Loucy (cell line): ENCODE measurements at regions not wholly inside any gene's neighbourhood (a gene's known extent, or its start where the extent isn't known, plus 50 kb on each side); places are given as distances from the start of the nearest gene placed in this dataset.

ENCODE experiments used
- H2AFZ ChIP-seq: fragments of 200-600 bp; sonication (generic); 2 replicates; pipeline ENCODE4 v1.6.0; 2016; ENCODE audit warnings: antibody characterized with exemption, mild to moderate bottlenecking, low read length, moderate library complexity
- H3F3A ChIP-seq: fragments of 200-600 bp; 2 replicates; pipeline ENCODE4 v1.6.0; 2016; ENCODE audit warnings: antibody characterized with exemption, low read depth, mild to moderate bottlenecking
- H3K27me3 ChIP-seq: fragments of 200-600 bp; sonication (generic); 2 replicates; pipeline ENCODE4 v1.6.1; 2014; ENCODE audit warnings: low read length, mild to moderate bottlenecking; ENCODE audit not compliant: insufficient read depth, poor library complexity, severe bottlenecking
- H3K36me3 ChIP-seq: fragments of 200-600 bp; sonication (generic); 2 replicates; pipeline ENCODE4 v1.6.1; 2016; ENCODE audit warnings: low read length; ENCODE audit not compliant: insufficient read depth
- H3K4me1 ChIP-seq: fragments of 200-600 bp; sonication (generic); 2 replicates; pipeline ENCODE4 v1.5.1; 2014; ENCODE audit warnings: low read length, mild to moderate bottlenecking; ENCODE audit not compliant: insufficient read depth, poor library complexity, severe bottlenecking
- H3K4me2 ChIP-seq: fragments of 200-600 bp; sonication (generic); 2 replicates; pipeline ENCODE4 v1.6.0; 2014; ENCODE audit warnings: antibody characterized with exemption, low read length, low read depth, mild to moderate bottlenecking; ENCODE audit not compliant: poor library complexity, severe bottlenecking
- H3K4me3 ChIP-seq: fragments of 200-600 bp; sonication (generic); 2 replicates; pipeline ENCODE4 v1.5.1; 2014; ENCODE audit warnings: low read length, mild to moderate bottlenecking, mixed read lengths; ENCODE audit not compliant: poor library complexity, severe bottlenecking
- H3K79me2 ChIP-seq: fragments of 200-600 bp; sonication (generic); 2 replicates; pipeline ENCODE4 v1.6.1; 2014; ENCODE audit warnings: low read length; ENCODE audit not compliant: insufficient read depth
- H3K9ac ChIP-seq: fragments of 200-600 bp; sonication (generic); 2 replicates; pipeline ENCODE4 v1.6.0; 2014; ENCODE audit warnings: mild to moderate bottlenecking, low read depth, low read length, moderate library complexity; ENCODE audit not compliant: poor library complexity, severe bottlenecking
- H3K9me2 ChIP-seq: fragments of 200-600 bp; sonication (generic); replicated peaks from 2 replicates; pipeline ENCODE4 v1.6.1; 2016; ENCODE audit warnings: low read depth, low read length, mixed read lengths
- H3K9me3 ChIP-seq: fragments of 200-600 bp; sonication (generic); 2 replicates; pipeline ENCODE4 v1.6.1; 2014; ENCODE audit warnings: mild to moderate bottlenecking, antibody characterized with exemption, low read length, low read depth; ENCODE audit not compliant: insufficient read depth
- H4K20me1 ChIP-seq: fragments of 200-600 bp; sonication (generic); 2 replicates; pipeline ENCODE4 v1.6.0; 2014; ENCODE audit warnings: antibody characterized with exemption, low read length, mild to moderate bottlenecking; ENCODE audit not compliant: insufficient read depth, poor library complexity, severe bottlenecking
- EZH2phosphoT487 ChIP-seq: fragments of 200-600 bp; IDR thresholded peaks from 2 replicates; pipeline ENCODE4 v1.6.1; 2018; ENCODE audit warnings: antibody characterized with exemption, mild to moderate bottlenecking, moderate library complexity, borderline replicate concordance
- TF ChIP-seq, protein P1 (sequence below): fragments of 200-600 bp; sonication (generic); conservative IDR thresholded peaks from 2 replicates; pipeline ENCODE4 v1.5.1; 2014; ENCODE audit warnings: mild to moderate bottlenecking, antibody characterized with exemption, low read length

DNA sequence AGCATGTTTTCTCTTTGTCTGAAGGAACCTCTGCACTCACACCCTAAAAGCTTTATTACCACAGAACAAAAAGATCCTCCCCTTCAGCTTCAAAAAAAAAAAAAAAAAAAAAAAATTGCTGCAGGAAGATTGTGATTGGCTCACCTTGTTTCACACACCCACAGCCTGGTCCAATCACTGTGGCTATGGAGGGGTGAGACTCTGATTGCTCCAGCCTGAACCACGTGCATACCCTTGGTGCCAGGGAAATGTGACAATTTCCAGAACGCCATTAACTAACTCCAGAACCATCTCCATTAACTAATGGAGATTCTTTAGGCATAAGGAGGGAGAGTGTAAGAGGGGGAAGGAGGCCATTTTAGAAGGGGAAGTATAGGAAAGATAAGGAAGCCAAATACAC, 106.5 kb upstream of the CRBN start:
- H3K9me3 ChIP-seq: no peaks in the 10 kb centered on the region
- no peak overlapping the region for H3K4me3 ChIP-seq
- H4K20me1 ChIP-seq: no peaks in the 10 kb centered on the region
- H2AFZ ChIP-seq: no peak overlapping the region
- H3K27me3 ChIP-seq: no peaks in the 10 kb centered on the region
- H3K79me2 ChIP-seq: no peaks in the 10 kb centered on the region
- H3K4me2 ChIP-seq: no peak overlapping the region
- no peaks in the 10 kb centered on the region for H3K36me3 ChIP-seq
- H3K9me2 ChIP-seq: no peaks in the 10 kb centered on the region
- peaks cover 26% of the 10 kb centered on the region for H3K4me1 ChIP-seq
- no peak for TF ChIP-seq EZH2phosphoT487
- TF ChIP-seq, protein P1, sequence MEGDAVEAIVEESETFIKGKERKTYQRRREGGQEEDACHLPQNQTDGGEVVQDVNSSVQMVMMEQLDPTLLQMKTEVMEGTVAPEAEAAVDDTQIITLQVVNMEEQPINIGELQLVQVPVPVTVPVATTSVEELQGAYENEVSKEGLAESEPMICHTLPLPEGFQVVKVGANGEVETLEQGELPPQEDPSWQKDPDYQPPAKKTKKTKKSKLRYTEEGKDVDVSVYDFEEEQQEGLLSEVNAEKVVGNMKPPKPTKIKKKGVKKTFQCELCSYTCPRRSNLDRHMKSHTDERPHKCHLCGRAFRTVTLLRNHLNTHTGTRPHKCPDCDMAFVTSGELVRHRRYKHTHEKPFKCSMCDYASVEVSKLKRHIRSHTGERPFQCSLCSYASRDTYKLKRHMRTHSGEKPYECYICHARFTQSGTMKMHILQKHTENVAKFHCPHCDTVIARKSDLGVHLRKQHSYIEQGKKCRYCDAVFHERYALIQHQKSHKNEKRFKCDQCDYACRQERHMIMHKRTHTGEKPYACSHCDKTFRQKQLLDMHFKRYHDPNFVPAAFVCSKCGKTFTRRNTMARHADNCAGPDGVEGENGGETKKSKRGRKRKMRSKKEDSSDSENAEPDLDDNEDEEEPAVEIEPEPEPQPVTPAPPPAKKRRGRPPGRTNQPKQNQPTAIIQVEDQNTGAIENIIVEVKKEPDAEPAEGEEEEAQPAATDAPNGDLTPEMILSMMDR: no peak
- H3F3A ChIP-seq: no peaks in the 10 kb centered on the region
- H3K9ac ChIP-seq: no peak overlapping the region

DNA sequence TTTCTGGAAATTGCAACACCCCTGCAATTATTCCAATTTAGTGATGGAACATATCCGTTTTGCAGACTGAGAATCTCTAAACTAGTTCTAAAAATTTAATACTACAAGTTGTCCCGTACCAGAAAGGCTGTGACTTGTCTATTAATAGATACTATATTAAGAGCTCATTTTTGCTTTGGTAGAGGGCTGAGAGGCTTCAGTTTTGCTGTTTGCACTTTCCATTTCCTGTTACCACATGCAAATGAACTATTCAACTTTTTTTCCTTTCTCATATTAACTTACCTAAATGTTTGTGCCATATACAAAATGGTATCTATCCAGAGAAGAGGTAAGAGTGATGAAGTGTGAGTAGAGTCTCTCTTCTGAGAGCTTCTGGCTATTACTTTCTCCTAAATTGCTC, 101.5 kb upstream of the CRBN start:
- no peaks in the 10 kb centered on the region for H3F3A ChIP-seq
- no peaks in the 10 kb centered on the region for H3K9me3 ChIP-seq
- H3K79me2 ChIP-seq: no peaks in the 10 kb centered on the region
- no peaks in the 10 kb centered on the region for H4K20me1 ChIP-seq
- no peak overlapping the region for H2AFZ ChIP-seq
- no peak overlapping the region for H3K9ac ChIP-seq
- no peak overlapping the region for H3K4me2 ChIP-seq
- H3K36me3 ChIP-seq: no peaks in the 10 kb centered on the region
- no peaks in the 10 kb centered on the region for H3K27me3 ChIP-seq
- H3K4me3 ChIP-seq: no peak overlapping the region
- H3K4me1 ChIP-seq: peaks cover 15% of the 10 kb centered on the region
- H3K9me2 ChIP-seq: no peaks in the 10 kb centered on the region
- TF ChIP-seq, protein P1: no peak
- TF ChIP-seq EZH2phosphoT487: no peak

DNA sequence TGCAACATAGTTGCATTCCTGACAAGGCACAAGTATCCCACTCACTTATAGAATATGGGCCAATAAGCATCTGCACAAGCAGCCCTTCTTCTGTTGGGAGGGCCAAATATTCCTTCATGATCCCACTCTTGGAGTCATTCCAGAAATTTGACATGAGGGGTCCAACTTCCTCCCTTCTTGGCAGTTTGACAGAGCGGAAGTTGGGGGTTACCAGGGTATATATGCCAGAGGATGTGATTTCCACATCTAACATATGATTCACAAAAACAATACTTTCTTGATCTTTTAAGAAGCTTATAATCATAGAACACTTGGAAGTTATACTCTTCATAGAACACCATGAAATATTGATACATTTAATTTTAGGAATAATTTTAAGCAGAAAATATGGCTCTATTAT, 100.9 kb upstream of the CRBN start:
- no peak overlapping the region for H3K9ac ChIP-seq
- H3K4me3 ChIP-seq: no peak overlapping the region
- peaks cover 15% of the 10 kb centered on the region for H3K4me1 ChIP-seq
- TF ChIP-seq EZH2phosphoT487: no peak
- TF ChIP-seq, protein P1: no peak
- H2AFZ ChIP-seq: no peak overlapping the region
- H3K36me3 ChIP-seq: no peaks in the 10 kb centered on the region
- H3K9me3 ChIP-seq: no peaks in the 10 kb centered on the region
- no peak overlapping the region for H3K4me2 ChIP-seq
- H3K27me3 ChIP-seq: no peaks in the 10 kb centered on the region
- no peaks in the 10 kb centered on the region for H3F3A ChIP-seq
- no peaks in the 10 kb centered on the region for H3K79me2 ChIP-seq
- no peaks in the 10 kb centered on the region for H3K9me2 ChIP-seq
- no peaks in the 10 kb centered on the region for H4K20me1 ChIP-seq
